ENCODE measurements at regions not wholly inside any gene's neighbourhood (a gene's known extent, or its start where the extent isn't known, plus 50 kb on each side); places are given as distances from the start of the nearest gene placed in this dataset.

DNA sequence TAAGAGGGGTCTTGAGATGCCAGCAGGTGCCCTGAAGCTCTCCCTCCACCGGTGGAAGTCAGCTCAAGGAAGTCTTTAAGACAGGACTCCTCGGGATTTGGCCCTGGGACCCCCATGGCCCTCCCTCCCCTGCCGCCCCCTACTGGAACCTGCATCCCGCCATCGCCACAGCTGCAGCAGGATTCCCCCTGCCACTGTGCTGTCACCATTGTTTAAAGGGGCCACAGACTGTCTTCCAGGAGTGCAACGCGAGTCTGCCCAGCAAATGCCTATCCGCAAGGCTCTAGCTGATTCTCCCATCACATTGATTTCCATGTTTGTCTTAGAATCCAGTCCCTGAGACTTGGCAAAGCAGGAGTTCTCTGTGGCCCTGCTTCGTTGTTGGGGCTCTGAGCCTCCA lies 770.8 kb upstream of the ALG10B start:
- Histone ChIP-seq H2AFZ (ENCODE audit: insufficient read depth, low read length, poor library complexity) (no peak overlapping the region), H3K18ac (ENCODE audit: low read length) (no peak overlapping the region), H4K8ac (ENCODE audit: low read depth, low read length) (no peak overlapping the region), H2BK12ac (ENCODE audit: low read length) (no peak overlapping the region), H3K14ac (ENCODE audit: low read length) (no peak overlapping the region), H4K12ac (ENCODE audit: low read depth, low read length) (no peak overlapping the region), H3K4me3 (ENCODE audit: low read depth, low read length) (no peak overlapping the region), H3K23ac (ENCODE audit: low read length) (no peak overlapping the region), H3K9ac (ENCODE audit: low read length) (no peak overlapping the region), H3K27ac (ENCODE audit: low read depth, low read length) (no peak overlapping the region), H3K9me3 (ENCODE audit: insufficient read depth, low read depth, low read length) (peaks cover 75% of the 10 kb centered on the region), H2BK5ac (ENCODE audit: low read depth, low read length, poor library complexity) (no peak overlapping the region), H4K91ac (ENCODE audit: low read depth, low read length) (no peak overlapping the region), H2AK5ac (ENCODE audit: low read length) (no peak overlapping the region), H3K4ac (ENCODE audit: low read depth, low read length) (no peak overlapping the region), H3K79me1 (ENCODE audit: low read length) (no peaks in the 10 kb centered on the region), H3K4me1 (ENCODE audit: control insufficient read depth in 1 of 2, insufficient read depth in 2 of 2, low read length in 2 of 2) (no peaks in the 10 kb centered on the region), H3K4me2 (ENCODE audit: low read length) (no peak overlapping the region), H3K36me3 (ENCODE audit: control insufficient read depth in 1 of 2, insufficient read depth in 2 of 2, low read length in 2 of 2) (no peaks in the 10 kb centered on the region), H2BK120ac (ENCODE audit: insufficient read depth, low read length, poor library complexity) (no peak overlapping the region), H3K79me2 (ENCODE audit: control insufficient read depth, insufficient read depth, low read length, poor library complexity) (no peaks in the 10 kb centered on the region), H3K27me3 (ENCODE audit: insufficient read depth, low read length) (no peaks in the 10 kb centered on the region)
- no peak for DNase-seq
- no CpG with 5 or more reads among the region's 9 CpGs for WGBS (ENCODE audit: extremely low coverage, insufficient coverage, insufficient read length)

DNA sequence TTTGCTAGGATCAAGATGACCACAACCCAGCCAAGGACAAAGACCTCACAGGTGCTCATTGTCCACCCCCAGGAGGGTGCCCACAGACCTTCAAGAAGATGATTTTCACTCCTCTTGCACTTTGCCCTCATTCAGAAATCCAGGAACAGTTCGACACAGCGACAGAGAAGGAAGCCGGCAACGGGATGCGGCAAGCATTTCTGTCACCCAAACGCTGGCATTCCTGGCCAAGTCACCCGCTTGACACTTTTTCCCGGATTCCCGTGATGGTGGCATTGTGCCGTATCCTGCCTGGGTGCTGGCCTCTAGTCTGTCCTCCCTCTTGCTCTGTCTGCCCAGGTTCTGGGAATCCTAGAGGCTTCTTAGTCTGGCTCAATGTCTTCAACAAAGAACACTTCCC lies 770.4 kb upstream of the ALG10B start:
- Histone ChIP-seq H3K4me2 (ENCODE audit: low read length) (no peak overlapping the region), H2AK5ac (ENCODE audit: low read length) (no peak overlapping the region), H3K14ac (ENCODE audit: low read length) (no peak overlapping the region), H2BK5ac (ENCODE audit: low read depth, low read length, poor library complexity) (no peak overlapping the region), H3K4me1 (ENCODE audit: control insufficient read depth in 1 of 2, insufficient read depth in 2 of 2, low read length in 2 of 2) (no peaks in the 10 kb centered on the region), H3K4ac (ENCODE audit: low read depth, low read length) (no peak overlapping the region), H3K18ac (ENCODE audit: low read length) (no peak overlapping the region), H4K91ac (ENCODE audit: low read depth, low read length) (no peak overlapping the region), H2AFZ (ENCODE audit: insufficient read depth, low read length, poor library complexity) (no peak overlapping the region), H3K4me3 (ENCODE audit: low read depth, low read length) (no peak overlapping the region), H2BK120ac (ENCODE audit: insufficient read depth, low read length, poor library complexity) (no peak overlapping the region), H3K79me1 (ENCODE audit: low read length) (no peaks in the 10 kb centered on the region), H3K79me2 (ENCODE audit: control insufficient read depth, insufficient read depth, low read length, poor library complexity) (no peaks in the 10 kb centered on the region), H4K12ac (ENCODE audit: low read depth, low read length) (no peak overlapping the region), H3K27ac (ENCODE audit: low read depth, low read length) (no peak overlapping the region), H4K8ac (ENCODE audit: low read depth, low read length) (no peak overlapping the region), H3K36me3 (ENCODE audit: control insufficient read depth in 1 of 2, insufficient read depth in 2 of 2, low read length in 2 of 2) (no peaks in the 10 kb centered on the region), H2BK12ac (ENCODE audit: low read length) (no peak overlapping the region), H3K27me3 (ENCODE audit: insufficient read depth, low read length) (no peaks in the 10 kb centered on the region), H3K9ac (ENCODE audit: low read length) (no peak overlapping the region), H3K23ac (ENCODE audit: low read length) (no peak overlapping the region), H3K9me3 (ENCODE audit: insufficient read depth, low read depth, low read length) (peaks cover 71% of the 10 kb centered on the region)
- DNase-seq, result no peak
- WGBS (ENCODE audit: extremely low coverage, insufficient coverage, insufficient read length), result no CpG with 5 or more reads among the region's 10 CpGs

- Histone ChIP-seq H3K9ac (ENCODE audit: low read length) (no peak overlapping the region), H3K4ac (ENCODE audit: low read depth, low read length) (no peak overlapping the region), H3K4me1 (ENCODE audit: control insufficient read depth in 1 of 2, insufficient read depth in 2 of 2, low read length in 2 of 2) (no peaks in the 10 kb centered on the region), H2BK120ac (ENCODE audit: insufficient read depth, low read length, poor library complexity) (no peak overlapping the region), H3K18ac (ENCODE audit: low read length) (no peak overlapping the region), H3K79me2 (ENCODE audit: control insufficient read depth, insufficient read depth, low read length, poor library complexity) (no peaks in the 10 kb centered on the region), H3K4me2 (ENCODE audit: low read length) (no peak overlapping the region), H3K27ac (ENCODE audit: low read depth, low read length) (no peak overlapping the region), H2AFZ (ENCODE audit: insufficient read depth, low read length, poor library complexity) (no peak overlapping the region), H3K14ac (ENCODE audit: low read length) (no peak overlapping the region), H4K91ac (ENCODE audit: low read depth, low read length) (no peak overlapping the region), H4K12ac (ENCODE audit: low read depth, low read length) (no peak overlapping the region), H3K23ac (ENCODE audit: low read length) (no peak overlapping the region), H4K8ac (ENCODE audit: low read depth, low read length) (no peak overlapping the region), H3K27me3 (ENCODE audit: insufficient read depth, low read length) (no peaks in the 10 kb centered on the region), H3K36me3 (ENCODE audit: control insufficient read depth in 1 of 2, insufficient read depth in 2 of 2, low read length in 2 of 2) (no peaks in the 10 kb centered on the region), H2AK5ac (ENCODE audit: low read length) (no peak overlapping the region), H2BK5ac (ENCODE audit: low read depth, low read length, poor library complexity) (no peak overlapping the region), H3K79me1 (ENCODE audit: low read length) (no peaks in the 10 kb centered on the region), H3K4me3 (ENCODE audit: low read depth, low read length) (no peak overlapping the region), H2BK12ac (ENCODE audit: low read length) (no peak overlapping the region), H3K9me3 (ENCODE audit: insufficient read depth, low read depth, low read length) (peaks cover 65% of the 10 kb centered on the region)
- no peak for DNase-seq
- WGBS (ENCODE audit: extremely low coverage, insufficient coverage, insufficient read length), result no CpG with 5 or more reads among the region's 20 CpGs
Observed at GRCh38 chr12:37546901-37547475, 769.6 kb upstream of the ALG10B start.

GRCh38 chr12:37547611-37548010 lies 769.0 kb upstream of the ALG10B start:
- H3K79me2 ChIP-seq (ENCODE audit: control insufficient read depth, insufficient read depth, low read length, poor library complexity), result no peaks in the 10 kb centered on the region
- no peak overlapping the region for H3K4me2 ChIP-seq (ENCODE audit: low read length)
- no peak overlapping the region for H2AFZ ChIP-seq (ENCODE audit: insufficient read depth, low read length, poor library complexity)
- no peak overlapping the region for H2AK5ac ChIP-seq (ENCODE audit: low read length)
- no peak overlapping the region for H3K18ac ChIP-seq (ENCODE audit: low read length)
- no peak overlapping the region for H2BK120ac ChIP-seq (ENCODE audit: insufficient read depth, low read length, poor library complexity)
- no peak overlapping the region for H4K91ac ChIP-seq (ENCODE audit: low read depth, low read length)
- no CpG with 5 or more reads among the region's 25 CpGs for WGBS (ENCODE audit: extremely low coverage, insufficient coverage, insufficient read length)
- H3K9ac ChIP-seq (ENCODE audit: low read length), result no peak overlapping the region
- DNase-seq, result peak in 1 of 2 donors; percentile 20
- peaks cover 61% of the 10 kb centered on the region for H3K9me3 ChIP-seq (ENCODE audit: insufficient read depth, low read depth, low read length)
- no peak overlapping the region for H4K12ac ChIP-seq (ENCODE audit: low read depth, low read length)
- no peaks in the 10 kb centered on the region for H3K36me3 ChIP-seq (ENCODE audit: control insufficient read depth in 1 of 2, insufficient read depth in 2 of 2, low read length in 2 of 2)
- no peak overlapping the region for H3K23ac ChIP-seq (ENCODE audit: low read length)
- no peak overlapping the region for H4K8ac ChIP-seq (ENCODE audit: low read depth, low read length)
- no peak overlapping the region for H3K14ac ChIP-seq (ENCODE audit: low read length)
- H3K4me1 ChIP-seq (ENCODE audit: control insufficient read depth in 1 of 2, insufficient read depth in 2 of 2, low read length in 2 of 2), result no peaks in the 10 kb centered on the region
- no peak overlapping the region for H3K4ac ChIP-seq (ENCODE audit: low read depth, low read length)
- H3K79me1 ChIP-seq (ENCODE audit: low read length), result no peaks in the 10 kb centered on the region
- H3K27ac ChIP-seq (ENCODE audit: low read depth, low read length), result no peak overlapping the region
- H3K4me3 ChIP-seq (ENCODE audit: low read depth, low read length), result no peak overlapping the region
- no peak overlapping the region for H2BK5ac ChIP-seq (ENCODE audit: low read depth, low read length, poor library complexity)
- no peaks in the 10 kb centered on the region for H3K27me3 ChIP-seq (ENCODE audit: insufficient read depth, low read length)
- H2BK12ac ChIP-seq (ENCODE audit: low read length), result no peak overlapping the region

Data from trophoblast cell (in vitro differentiated cells and primary cell).